Panc1 (cell line): ENCODE measurements at regions not wholly inside any gene's neighbourhood (a gene's known extent, or its start where the extent isn't known, plus 50 kb on each side); places are given as distances from the start of the nearest gene placed in this dataset.

ENCODE experiments used
- CTCF ChIP-seq: fragments of 450-650 bp; IDR thresholded peaks from 2 replicates; pipeline ENCODE4 v1.5.1; 2017; ENCODE audit warnings: mild to moderate bottlenecking
- POLR2AphosphoS5 ChIP-seq: IDR thresholded peaks from 2 replicates; pipeline ENCODE4 v1.6.1; 2012; ENCODE audit warnings: mild to moderate bottlenecking, low read depth, low read length, moderate library complexity
- SIN3A ChIP-seq: IDR thresholded peaks from 2 replicates; pipeline ENCODE4 v1.6.1; 2012; ENCODE audit warnings: low read depth, mild to moderate bottlenecking, low read length, moderate library complexity, borderline replicate concordance; ENCODE audit not compliant: insufficient read depth
- TCF7L2 ChIP-seq: IDR thresholded peaks from 2 replicates; pipeline ENCODE4 v1.6.1; 2011; ENCODE audit warnings: mild to moderate bottlenecking, low read depth, low read length, inconsistent platforms
- TF ChIP-seq, protein P1 (sequence below), 2 experiments: IDR thresholded peaks; 2 replicates each; pipeline ENCODE4 v1.6.1; 2011 to 2012; ENCODE audit warnings: low read depth in 2 of 2, control low read depth in 1 of 2, low read length in 1 of 2, mild to moderate bottlenecking in 1 of 2, moderate library complexity in 1 of 2; ENCODE audit not compliant: insufficient read depth in 1 of 2

GRCh38 chr10:16182688-16183087 lies 254.1 kb upstream of the PTER start:
- no peak for TF ChIP-seq POLR2AphosphoS5
- TF ChIP-seq CTCF = no peak
- no peak for TF ChIP-seq SIN3A
- no peak for TF ChIP-seq TCF7L2
- TF ChIP-seq, protein P1, sequence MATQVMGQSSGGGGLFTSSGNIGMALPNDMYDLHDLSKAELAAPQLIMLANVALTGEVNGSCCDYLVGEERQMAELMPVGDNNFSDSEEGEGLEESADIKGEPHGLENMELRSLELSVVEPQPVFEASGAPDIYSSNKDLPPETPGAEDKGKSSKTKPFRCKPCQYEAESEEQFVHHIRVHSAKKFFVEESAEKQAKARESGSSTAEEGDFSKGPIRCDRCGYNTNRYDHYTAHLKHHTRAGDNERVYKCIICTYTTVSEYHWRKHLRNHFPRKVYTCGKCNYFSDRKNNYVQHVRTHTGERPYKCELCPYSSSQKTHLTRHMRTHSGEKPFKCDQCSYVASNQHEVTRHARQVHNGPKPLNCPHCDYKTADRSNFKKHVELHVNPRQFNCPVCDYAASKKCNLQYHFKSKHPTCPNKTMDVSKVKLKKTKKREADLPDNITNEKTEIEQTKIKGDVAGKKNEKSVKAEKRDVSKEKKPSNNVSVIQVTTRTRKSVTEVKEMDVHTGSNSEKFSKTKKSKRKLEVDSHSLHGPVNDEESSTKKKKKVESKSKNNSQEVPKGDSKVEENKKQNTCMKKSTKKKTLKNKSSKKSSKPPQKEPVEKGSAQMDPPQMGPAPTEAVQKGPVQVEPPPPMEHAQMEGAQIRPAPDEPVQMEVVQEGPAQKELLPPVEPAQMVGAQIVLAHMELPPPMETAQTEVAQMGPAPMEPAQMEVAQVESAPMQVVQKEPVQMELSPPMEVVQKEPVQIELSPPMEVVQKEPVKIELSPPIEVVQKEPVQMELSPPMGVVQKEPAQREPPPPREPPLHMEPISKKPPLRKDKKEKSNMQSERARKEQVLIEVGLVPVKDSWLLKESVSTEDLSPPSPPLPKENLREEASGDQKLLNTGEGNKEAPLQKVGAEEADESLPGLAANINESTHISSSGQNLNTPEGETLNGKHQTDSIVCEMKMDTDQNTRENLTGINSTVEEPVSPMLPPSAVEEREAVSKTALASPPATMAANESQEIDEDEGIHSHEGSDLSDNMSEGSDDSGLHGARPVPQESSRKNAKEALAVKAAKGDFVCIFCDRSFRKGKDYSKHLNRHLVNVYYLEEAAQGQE (IDR thresholded peaks at IDR 0.05; ENCODE audit: insufficient read depth in 1 of 2, low read depth in 2 of 2, low read length in 1 of 2) = no peak
